ENCODE measurements at regions not wholly inside any gene's neighbourhood (a gene's known extent, or its start where the extent isn't known, plus 50 kb on each side); places are given as distances from the start of the nearest gene placed in this dataset.

- H2BK15ac ChIP-seq (replicated peaks; ENCODE audit: low read depth): no peak overlapping the region
- no peak for DNase-seq
- H4K5ac ChIP-seq (ENCODE audit: low read length): no peak overlapping the region
- H3K23ac ChIP-seq (ENCODE audit: low read length): no peak overlapping the region
- no peak overlapping the region for H3K4me2 ChIP-seq (ENCODE audit: low read length)
- H3K79me2 ChIP-seq (ENCODE audit: control insufficient read depth, insufficient read depth, low read length): no peaks in the 10 kb centered on the region
- no peak overlapping the region for H3K9ac ChIP-seq (ENCODE audit: low read length)
- no CpG with 5 or more reads among the region's 1 CpG for WGBS (ENCODE audit: extremely low coverage, insufficient coverage, low lambda C conversion rate)
- no peak overlapping the region for H3K18ac ChIP-seq (ENCODE audit: low read length)
- no peaks in the 10 kb centered on the region for H3K36me3 ChIP-seq (ENCODE audit: control insufficient read depth, insufficient read depth, low read length)
- no peak overlapping the region for H3K56ac ChIP-seq (ENCODE audit: low read length)
- H3K27me3 ChIP-seq (ENCODE audit: insufficient read depth, low read length, poor library complexity): no peaks in the 10 kb centered on the region
- no peak overlapping the region for H3K27ac ChIP-seq (ENCODE audit: low read depth, low read length)
- no peaks in the 10 kb centered on the region for H3K79me1 ChIP-seq (ENCODE audit: low read length)
- no peaks in the 10 kb centered on the region for H3K4me1 ChIP-seq (ENCODE audit: control insufficient read depth, low read depth, low read length)
- H3K4ac ChIP-seq (ENCODE audit: low read depth, low read length): no peak overlapping the region
- H3K4me3 ChIP-seq (ENCODE audit: low read length): no peak overlapping the region
- H4K8ac ChIP-seq (ENCODE audit: low read depth, low read length): no peak overlapping the region
- no peak overlapping the region for H2AK5ac ChIP-seq (ENCODE audit: low read length)
- no peak overlapping the region for H2BK5ac ChIP-seq (ENCODE audit: low read length)
- no peak overlapping the region for H2BK120ac ChIP-seq (ENCODE audit: low read depth, low read length)
Observed at GRCh38 chr7:85850381-85850780, 663.5 kb upstream of the SEMA3D start.

- H3K4ac ChIP-seq (ENCODE audit: low read depth, low read length): no peak overlapping the region
- no peak overlapping the region for H3K27ac ChIP-seq (ENCODE audit: low read depth, low read length)
- no peak overlapping the region for H2BK15ac ChIP-seq (replicated peaks; ENCODE audit: low read depth)
- H4K8ac ChIP-seq (ENCODE audit: low read depth, low read length): no peak overlapping the region
- H3K4me1 ChIP-seq (ENCODE audit: control insufficient read depth, low read depth, low read length): no peaks in the 10 kb centered on the region
- H3K79me1 ChIP-seq (ENCODE audit: low read length): no peaks in the 10 kb centered on the region
- no peaks in the 10 kb centered on the region for H3K36me3 ChIP-seq (ENCODE audit: control insufficient read depth, insufficient read depth, low read length)
- DNase-seq: no peak
- H3K79me2 ChIP-seq (ENCODE audit: control insufficient read depth, insufficient read depth, low read length): no peaks in the 10 kb centered on the region
- no peak overlapping the region for H3K18ac ChIP-seq (ENCODE audit: low read length)
- H3K4me2 ChIP-seq (ENCODE audit: low read length): no peak overlapping the region
- no peak overlapping the region for H3K56ac ChIP-seq (ENCODE audit: low read length)
- H3K23ac ChIP-seq (ENCODE audit: low read length): no peak overlapping the region
- no peak overlapping the region for H3K9ac ChIP-seq (ENCODE audit: low read length)
- no peak overlapping the region for H4K5ac ChIP-seq (ENCODE audit: low read length)
- no peak overlapping the region for H3K4me3 ChIP-seq (ENCODE audit: low read length)
- WGBS (ENCODE audit: extremely low coverage, insufficient coverage, low lambda C conversion rate): no CpG with 5 or more reads among the region's 6 CpGs
- H2BK5ac ChIP-seq (ENCODE audit: low read length): no peak overlapping the region
- H2AK5ac ChIP-seq (ENCODE audit: low read length): no peak overlapping the region
- no peaks in the 10 kb centered on the region for H3K27me3 ChIP-seq (ENCODE audit: insufficient read depth, low read length, poor library complexity)
- H2BK120ac ChIP-seq (ENCODE audit: low read depth, low read length): no peak overlapping the region
Observed at GRCh38 chr7:85840554-85840953, 653.7 kb upstream of the SEMA3D start.

- Histone ChIP-seq H3K4me1 (ENCODE audit: control insufficient read depth, low read depth, low read length) (no peaks in the 10 kb centered on the region), H3K18ac (ENCODE audit: low read length) (no peak overlapping the region), H3K23ac (ENCODE audit: low read length) (no peak overlapping the region), H2BK5ac (ENCODE audit: low read length) (no peak overlapping the region), H3K4me2 (ENCODE audit: low read length) (no peak overlapping the region), H3K4ac (ENCODE audit: low read depth, low read length) (no peak overlapping the region), H4K5ac (ENCODE audit: low read length) (no peak overlapping the region), H4K8ac (ENCODE audit: low read depth, low read length) (no peak overlapping the region), H3K4me3 (ENCODE audit: low read length) (no peak overlapping the region), H3K79me1 (ENCODE audit: low read length) (no peaks in the 10 kb centered on the region), H3K79me2 (ENCODE audit: control insufficient read depth, insufficient read depth, low read length) (no peaks in the 10 kb centered on the region), H3K56ac (ENCODE audit: low read length) (no peak overlapping the region), H3K27ac (ENCODE audit: low read depth, low read length) (no peak overlapping the region), H3K9ac (ENCODE audit: low read length) (no peak overlapping the region), H3K27me3 (ENCODE audit: insufficient read depth, low read length, poor library complexity) (no peaks in the 10 kb centered on the region), H2BK120ac (ENCODE audit: low read depth, low read length) (no peak overlapping the region), H2AK5ac (ENCODE audit: low read length) (no peak overlapping the region), H3K36me3 (ENCODE audit: control insufficient read depth, insufficient read depth, low read length) (no peaks in the 10 kb centered on the region), H2BK15ac (replicated peaks; ENCODE audit: low read depth) (no peak overlapping the region)
- DNase-seq: no peak
- WGBS (ENCODE audit: extremely low coverage, insufficient coverage, low lambda C conversion rate): no CpG with 5 or more reads among the region's 3 CpGs
Observed at GRCh38 chr7:85833066-85833465, 646.2 kb upstream of the SEMA3D start.

GRCh38 chr7:85830982-85831381 lies 644.1 kb upstream of the SEMA3D start:
- Histone ChIP-seq H3K27ac (ENCODE audit: low read depth, low read length) (no peak overlapping the region), H3K4me3 (ENCODE audit: low read length) (no peak overlapping the region), H3K18ac (ENCODE audit: low read length) (no peak overlapping the region), H3K79me2 (ENCODE audit: control insufficient read depth, insufficient read depth, low read length) (no peaks in the 10 kb centered on the region), H3K9ac (ENCODE audit: low read length) (no peak overlapping the region), H3K56ac (ENCODE audit: low read length) (no peak overlapping the region), H3K36me3 (ENCODE audit: control insufficient read depth, insufficient read depth, low read length) (no peaks in the 10 kb centered on the region), H2AK5ac (ENCODE audit: low read length) (no peak overlapping the region), H4K5ac (ENCODE audit: low read length) (no peak overlapping the region), H3K27me3 (ENCODE audit: insufficient read depth, low read length, poor library complexity) (no peaks in the 10 kb centered on the region), H2BK5ac (ENCODE audit: low read length) (no peak overlapping the region), H2BK15ac (replicated peaks; ENCODE audit: low read depth) (no peak overlapping the region), H2BK120ac (ENCODE audit: low read depth, low read length) (no peak overlapping the region), H3K4me1 (ENCODE audit: control insufficient read depth, low read depth, low read length) (no peaks in the 10 kb centered on the region), H3K23ac (ENCODE audit: low read length) (no peak overlapping the region), H4K8ac (ENCODE audit: low read depth, low read length) (no peak overlapping the region), H3K4me2 (ENCODE audit: low read length) (no peak overlapping the region), H3K79me1 (ENCODE audit: low read length) (no peaks in the 10 kb centered on the region), H3K4ac (ENCODE audit: low read depth, low read length) (no peak overlapping the region)
- WGBS (ENCODE audit: extremely low coverage, insufficient coverage, low lambda C conversion rate): no CpG with 5 or more reads among the region's 1 CpG
- DNase-seq: no peak

GRCh38 chr7:85829817-85830432 lies 643.1 kb upstream of the SEMA3D start:
- H3K27me3 ChIP-seq (ENCODE audit: insufficient read depth, low read length, poor library complexity): no peaks in the 10 kb centered on the region
- H3K4me2 ChIP-seq (ENCODE audit: low read length): no peak overlapping the region
- DNase-seq: no peak
- H3K56ac ChIP-seq (ENCODE audit: low read length): no peak overlapping the region
- WGBS (ENCODE audit: extremely low coverage, insufficient coverage, low lambda C conversion rate): no CpG with 5 or more reads among the region's 3 CpGs
- no peak overlapping the region for H2BK5ac ChIP-seq (ENCODE audit: low read length)
- H3K4me3 ChIP-seq (ENCODE audit: low read length): no peak overlapping the region
- no peak overlapping the region for H2BK15ac ChIP-seq (replicated peaks; ENCODE audit: low read depth)
- no peaks in the 10 kb centered on the region for H3K36me3 ChIP-seq (ENCODE audit: control insufficient read depth, insufficient read depth, low read length)
- no peak overlapping the region for H3K4ac ChIP-seq (ENCODE audit: low read depth, low read length)
- H4K8ac ChIP-seq (ENCODE audit: low read depth, low read length): no peak overlapping the region
- no peak overlapping the region for H2BK120ac ChIP-seq (ENCODE audit: low read depth, low read length)
- H3K23ac ChIP-seq (ENCODE audit: low read length): no peak overlapping the region
- H3K18ac ChIP-seq (ENCODE audit: low read length): no peak overlapping the region
- no peak overlapping the region for H4K5ac ChIP-seq (ENCODE audit: low read length)
- H3K79me2 ChIP-seq (ENCODE audit: control insufficient read depth, insufficient read depth, low read length): no peaks in the 10 kb centered on the region
- H2AK5ac ChIP-seq (ENCODE audit: low read length): no peak overlapping the region
- H3K4me1 ChIP-seq (ENCODE audit: control insufficient read depth, low read depth, low read length): no peaks in the 10 kb centered on the region
- no peak overlapping the region for H3K9ac ChIP-seq (ENCODE audit: low read length)
- H3K79me1 ChIP-seq (ENCODE audit: low read length): no peaks in the 10 kb centered on the region
- no peak overlapping the region for H3K27ac ChIP-seq (ENCODE audit: low read depth, low read length)

- Histone ChIP-seq H4K8ac (ENCODE audit: low read depth, low read length) (no peak overlapping the region), H3K27ac (ENCODE audit: low read depth, low read length) (no peak overlapping the region), H3K27me3 (ENCODE audit: insufficient read depth, low read length, poor library complexity) (no peaks in the 10 kb centered on the region), H3K36me3 (ENCODE audit: control insufficient read depth, insufficient read depth, low read length) (no peaks in the 10 kb centered on the region), H2AK5ac (ENCODE audit: low read length) (no peak overlapping the region), H4K5ac (ENCODE audit: low read length) (no peak overlapping the region), H3K79me2 (ENCODE audit: control insufficient read depth, insufficient read depth, low read length) (no peaks in the 10 kb centered on the region), H3K4me1 (ENCODE audit: control insufficient read depth, low read depth, low read length) (no peaks in the 10 kb centered on the region), H2BK5ac (ENCODE audit: low read length) (no peak overlapping the region), H3K4me3 (ENCODE audit: low read length) (no peak overlapping the region), H3K18ac (ENCODE audit: low read length) (no peak overlapping the region), H3K9ac (ENCODE audit: low read length) (no peak overlapping the region), H3K23ac (ENCODE audit: low read length) (no peak overlapping the region), H2BK15ac (replicated peaks; ENCODE audit: low read depth) (no peak overlapping the region), H3K56ac (ENCODE audit: low read length) (no peak overlapping the region), H3K4me2 (ENCODE audit: low read length) (no peak overlapping the region), H3K4ac (ENCODE audit: low read depth, low read length) (no peak overlapping the region), H3K79me1 (ENCODE audit: low read length) (no peaks in the 10 kb centered on the region), H2BK120ac (ENCODE audit: low read depth, low read length) (no peak overlapping the region)
- DNase-seq: no peak
- no CpG with 5 or more reads among the region's 1 CpG for WGBS (ENCODE audit: extremely low coverage, insufficient coverage, low lambda C conversion rate)
Observed at GRCh38 chr7:85829176-85829575, 642.3 kb upstream of the SEMA3D start.
